ENCODE measurements at regions not wholly inside any gene's neighbourhood (a gene's known extent, or its start where the extent isn't known, plus 50 kb on each side); places are given as distances from the start of the nearest gene placed in this dataset.

DNA sequence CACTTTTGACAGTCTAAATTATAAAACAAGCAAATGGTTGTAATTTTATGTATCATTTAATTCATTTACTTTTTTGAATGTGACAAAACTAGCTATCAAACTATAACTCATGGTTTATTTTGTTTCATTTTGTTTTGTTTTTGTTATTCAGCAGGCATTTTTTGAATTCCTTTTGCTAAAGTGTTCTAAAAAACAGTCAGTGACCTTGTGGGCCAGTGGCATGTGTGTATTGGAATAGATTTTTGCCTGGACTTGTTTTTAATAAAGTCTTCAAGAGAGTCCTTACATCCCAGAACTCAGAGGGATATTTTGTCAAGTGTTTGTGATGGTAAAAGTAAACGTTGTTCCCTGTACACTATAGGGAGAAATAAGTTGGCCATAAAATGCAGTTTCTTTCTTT lies 369.7 kb upstream of the SYT1 start (continued):
- TF ChIP-seq ISL1 (CRISPR knock-in tag; IDR thresholded peaks at IDR 0.05) = no peak
- TF ChIP-seq ZNF8 (CRISPR knock-in tag; IDR thresholded peaks at IDR 0.05) = no peak
- TF ChIP-seq GLIS3 (CRISPR knock-in tag; IDR thresholded peaks at IDR 0.05) = no peak
- TF ChIP-seq, protein P1, sequence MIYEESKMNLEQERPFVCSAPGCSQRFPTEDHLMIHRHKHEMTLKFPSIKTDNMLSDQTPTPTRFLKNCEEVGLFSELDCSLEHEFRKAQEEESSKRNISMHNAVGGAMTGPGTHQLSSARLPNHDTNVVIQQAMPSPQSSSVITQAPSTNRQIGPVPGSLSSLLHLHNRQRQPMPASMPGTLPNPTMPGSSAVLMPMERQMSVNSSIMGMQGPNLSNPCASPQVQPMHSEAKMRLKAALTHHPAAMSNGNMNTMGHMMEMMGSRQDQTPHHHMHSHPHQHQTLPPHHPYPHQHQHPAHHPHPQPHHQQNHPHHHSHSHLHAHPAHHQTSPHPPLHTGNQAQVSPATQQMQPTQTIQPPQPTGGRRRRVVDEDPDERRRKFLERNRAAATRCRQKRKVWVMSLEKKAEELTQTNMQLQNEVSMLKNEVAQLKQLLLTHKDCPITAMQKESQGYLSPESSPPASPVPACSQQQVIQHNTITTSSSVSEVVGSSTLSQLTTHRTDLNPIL (CRISPR knock-in tag; IDR thresholded peaks at IDR 0.05; ENCODE audit: low read depth) = no peak
- TF ChIP-seq BACH2 (CRISPR knock-in tag; IDR thresholded peaks at IDR 0.05; ENCODE audit: borderline replicate concordance) = no peak
- TF ChIP-seq, protein P2, sequence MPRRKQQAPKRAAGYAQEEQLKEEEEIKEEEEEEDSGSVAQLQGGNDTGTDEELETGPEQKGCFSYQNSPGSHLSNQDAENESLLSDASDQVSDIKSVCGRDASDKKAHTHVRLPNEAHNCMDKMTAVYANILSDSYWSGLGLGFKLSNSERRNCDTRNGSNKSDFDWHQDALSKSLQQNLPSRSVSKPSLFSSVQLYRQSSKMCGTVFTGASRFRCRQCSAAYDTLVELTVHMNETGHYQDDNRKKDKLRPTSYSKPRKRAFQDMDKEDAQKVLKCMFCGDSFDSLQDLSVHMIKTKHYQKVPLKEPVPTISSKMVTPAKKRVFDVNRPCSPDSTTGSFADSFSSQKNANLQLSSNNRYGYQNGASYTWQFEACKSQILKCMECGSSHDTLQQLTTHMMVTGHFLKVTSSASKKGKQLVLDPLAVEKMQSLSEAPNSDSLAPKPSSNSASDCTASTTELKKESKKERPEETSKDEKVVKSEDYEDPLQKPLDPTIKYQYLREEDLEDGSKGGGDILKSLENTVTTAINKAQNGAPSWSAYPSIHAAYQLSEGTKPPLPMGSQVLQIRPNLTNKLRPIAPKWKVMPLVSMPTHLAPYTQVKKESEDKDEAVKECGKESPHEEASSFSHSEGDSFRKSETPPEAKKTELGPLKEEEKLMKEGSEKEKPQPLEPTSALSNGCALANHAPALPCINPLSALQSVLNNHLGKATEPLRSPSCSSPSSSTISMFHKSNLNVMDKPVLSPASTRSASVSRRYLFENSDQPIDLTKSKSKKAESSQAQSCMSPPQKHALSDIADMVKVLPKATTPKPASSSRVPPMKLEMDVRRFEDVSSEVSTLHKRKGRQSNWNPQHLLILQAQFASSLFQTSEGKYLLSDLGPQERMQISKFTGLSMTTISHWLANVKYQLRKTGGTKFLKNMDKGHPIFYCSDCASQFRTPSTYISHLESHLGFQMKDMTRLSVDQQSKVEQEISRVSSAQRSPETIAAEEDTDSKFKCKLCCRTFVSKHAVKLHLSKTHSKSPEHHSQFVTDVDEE (CRISPR knock-in tag; IDR thresholded peaks at IDR 0.05) = no peak

DNA sequence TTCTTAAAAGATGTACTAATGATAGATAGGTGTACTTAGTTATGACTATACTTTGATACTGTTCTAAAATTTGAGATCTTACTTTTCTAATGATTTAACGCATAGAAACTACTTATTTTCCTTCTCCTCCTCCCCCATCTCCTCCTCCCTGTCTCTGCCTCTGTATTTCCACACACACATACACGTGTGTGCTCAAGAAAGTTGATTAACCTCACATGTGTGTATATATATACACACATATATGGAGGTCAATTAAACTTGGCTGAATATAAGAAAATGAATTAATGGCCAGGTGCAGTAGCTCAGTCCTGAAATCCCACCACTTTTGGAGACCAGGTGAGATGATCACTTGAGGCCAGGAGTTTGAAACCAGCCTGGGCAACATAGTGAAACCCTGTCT lies 362.7 kb upstream of the SYT1 start:
- no peak for ATAC-seq
- TF ChIP-seq ISL1 (CRISPR knock-in tag; IDR thresholded peaks at IDR 0.05) (no peak), BACH2 (CRISPR knock-in tag; IDR thresholded peaks at IDR 0.05; ENCODE audit: borderline replicate concordance) (no peak), TCF4 (CRISPR knock-in tag; IDR thresholded peaks at IDR 0.05; ENCODE audit: borderline replicate concordance) (no peak), ARNTL (CRISPR knock-in tag; IDR thresholded peaks at IDR 0.05; ENCODE audit: borderline replicate concordance, low read depth) (no peak), ZNF8 (CRISPR knock-in tag; IDR thresholded peaks at IDR 0.05) (no peak), ZC3H10 (CRISPR knock-in tag; IDR thresholded peaks at IDR 0.05) (no peak), ZFP30 (CRISPR knock-in tag; IDR thresholded peaks at IDR 0.05) (no peak), PPARA (CRISPR knock-in tag; IDR thresholded peaks at IDR 0.05; ENCODE audit: borderline replicate concordance) (no peak), ZNF70 (CRISPR knock-in tag; IDR thresholded peaks at IDR 0.05) (no peak), RARB (CRISPR knock-in tag; IDR thresholded peaks at IDR 0.05) (no peak)
- TF ChIP-seq, protein P3, sequence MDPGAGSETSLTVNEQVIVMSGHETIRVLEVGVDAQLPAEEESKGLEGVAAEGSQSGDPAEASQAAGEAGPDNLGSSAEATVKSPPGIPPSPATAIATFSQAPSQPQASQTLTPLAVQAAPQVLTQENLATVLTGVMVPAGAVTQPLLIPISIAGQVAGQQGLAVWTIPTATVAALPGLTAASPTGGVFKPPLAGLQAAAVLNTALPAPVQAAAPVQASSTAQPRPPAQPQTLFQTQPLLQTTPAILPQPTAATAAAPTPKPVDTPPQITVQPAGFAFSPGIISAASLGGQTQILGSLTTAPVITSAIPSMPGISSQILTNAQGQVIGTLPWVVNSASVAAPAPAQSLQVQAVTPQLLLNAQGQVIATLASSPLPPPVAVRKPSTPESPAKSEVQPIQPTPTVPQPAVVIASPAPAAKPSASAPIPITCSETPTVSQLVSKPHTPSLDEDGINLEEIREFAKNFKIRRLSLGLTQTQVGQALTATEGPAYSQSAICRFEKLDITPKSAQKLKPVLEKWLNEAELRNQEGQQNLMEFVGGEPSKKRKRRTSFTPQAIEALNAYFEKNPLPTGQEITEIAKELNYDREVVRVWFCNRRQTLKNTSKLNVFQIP (CRISPR knock-in tag; IDR thresholded peaks at IDR 0.05; ENCODE audit: borderline replicate concordance, low read depth) = no peak
- TF ChIP-seq, protein P4, sequence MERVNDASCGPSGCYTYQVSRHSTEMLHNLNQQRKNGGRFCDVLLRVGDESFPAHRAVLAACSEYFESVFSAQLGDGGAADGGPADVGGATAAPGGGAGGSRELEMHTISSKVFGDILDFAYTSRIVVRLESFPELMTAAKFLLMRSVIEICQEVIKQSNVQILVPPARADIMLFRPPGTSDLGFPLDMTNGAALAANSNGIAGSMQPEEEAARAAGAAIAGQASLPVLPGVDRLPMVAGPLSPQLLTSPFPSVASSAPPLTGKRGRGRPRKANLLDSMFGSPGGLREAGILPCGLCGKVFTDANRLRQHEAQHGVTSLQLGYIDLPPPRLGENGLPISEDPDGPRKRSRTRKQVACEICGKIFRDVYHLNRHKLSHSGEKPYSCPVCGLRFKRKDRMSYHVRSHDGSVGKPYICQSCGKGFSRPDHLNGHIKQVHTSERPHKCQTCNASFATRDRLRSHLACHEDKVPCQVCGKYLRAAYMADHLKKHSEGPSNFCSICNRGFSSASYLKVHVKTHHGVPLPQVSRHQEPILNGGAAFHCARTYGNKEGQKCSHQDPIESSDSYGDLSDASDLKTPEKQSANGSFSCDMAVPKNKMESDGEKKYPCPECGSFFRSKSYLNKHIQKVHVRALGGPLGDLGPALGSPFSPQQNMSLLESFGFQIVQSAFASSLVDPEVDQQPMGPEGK (CRISPR knock-in tag; IDR thresholded peaks at IDR 0.05; ENCODE audit: borderline replicate concordance) = no peak

DNA sequence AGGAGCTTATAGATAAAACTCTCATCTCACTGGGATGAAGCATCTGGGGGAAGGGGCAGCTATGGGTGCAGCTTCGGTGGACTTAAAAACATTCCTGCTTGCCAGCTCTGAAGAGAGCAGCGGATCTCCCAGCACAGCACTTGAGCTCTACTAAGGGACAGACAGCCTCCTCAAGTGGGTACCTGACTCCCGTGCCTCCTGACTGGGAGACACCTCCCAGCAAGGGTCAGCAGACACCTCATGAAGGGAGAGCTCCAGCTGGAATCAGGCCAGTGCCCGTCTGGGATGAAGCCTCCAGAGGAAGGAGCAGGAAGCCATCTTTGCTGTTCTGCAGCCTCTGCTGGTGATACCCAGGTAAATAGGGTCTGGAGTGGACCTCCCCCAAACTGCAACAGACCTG lies 345.2 kb upstream of the SYT1 start:
- no peak for ATAC-seq
- TF ChIP-seq, protein P2 (CRISPR knock-in tag; IDR thresholded peaks at IDR 0.05) = no peak

DNA sequence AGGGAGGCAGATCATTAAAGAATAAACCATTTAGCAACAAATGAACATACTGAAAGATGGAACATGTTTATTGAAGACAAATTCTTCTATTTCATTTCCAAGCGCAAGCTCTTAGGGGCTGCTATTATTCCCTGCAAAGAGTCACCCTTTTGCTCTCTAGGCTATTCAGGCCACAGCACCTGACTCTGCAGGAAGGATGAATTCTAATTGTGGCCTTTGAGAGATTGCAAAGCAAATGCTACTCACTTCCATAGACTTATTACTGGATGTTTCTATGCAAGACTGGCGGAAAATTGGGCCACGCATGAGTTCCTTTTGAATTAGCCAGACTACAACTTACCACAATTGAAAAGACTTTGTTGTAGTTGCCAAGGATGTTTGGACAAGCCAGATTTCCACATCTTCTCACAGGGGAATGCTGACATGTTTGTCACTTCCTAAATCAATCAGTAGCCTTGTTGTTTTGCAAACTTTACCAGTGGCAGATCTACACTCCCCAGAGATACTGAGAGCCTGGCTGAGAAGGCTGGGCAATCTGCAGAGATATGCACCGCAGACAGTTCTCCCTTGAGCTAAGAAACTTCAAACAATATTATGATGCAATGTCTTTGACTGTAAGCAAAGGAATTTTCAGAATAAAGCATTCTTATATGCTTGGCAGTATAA lies 334.3 kb upstream of the SYT1 start:
- no peak for TF ChIP-seq SNAI2 (CRISPR knock-in tag; IDR thresholded peaks at IDR 0.05)
- no peak for TF ChIP-seq ZNF70 (CRISPR knock-in tag; IDR thresholded peaks at IDR 0.05)
- no peak for ATAC-seq

All from SK-N-SH treated with all-trans-retinoic acid at 6 μM for 48 hours (cell line).